ENCODE measurements at regions not wholly inside any gene's neighbourhood (a gene's known extent, or its start where the extent isn't known, plus 50 kb on each side); places are given as distances from the start of the nearest gene placed in this dataset.

DNA sequence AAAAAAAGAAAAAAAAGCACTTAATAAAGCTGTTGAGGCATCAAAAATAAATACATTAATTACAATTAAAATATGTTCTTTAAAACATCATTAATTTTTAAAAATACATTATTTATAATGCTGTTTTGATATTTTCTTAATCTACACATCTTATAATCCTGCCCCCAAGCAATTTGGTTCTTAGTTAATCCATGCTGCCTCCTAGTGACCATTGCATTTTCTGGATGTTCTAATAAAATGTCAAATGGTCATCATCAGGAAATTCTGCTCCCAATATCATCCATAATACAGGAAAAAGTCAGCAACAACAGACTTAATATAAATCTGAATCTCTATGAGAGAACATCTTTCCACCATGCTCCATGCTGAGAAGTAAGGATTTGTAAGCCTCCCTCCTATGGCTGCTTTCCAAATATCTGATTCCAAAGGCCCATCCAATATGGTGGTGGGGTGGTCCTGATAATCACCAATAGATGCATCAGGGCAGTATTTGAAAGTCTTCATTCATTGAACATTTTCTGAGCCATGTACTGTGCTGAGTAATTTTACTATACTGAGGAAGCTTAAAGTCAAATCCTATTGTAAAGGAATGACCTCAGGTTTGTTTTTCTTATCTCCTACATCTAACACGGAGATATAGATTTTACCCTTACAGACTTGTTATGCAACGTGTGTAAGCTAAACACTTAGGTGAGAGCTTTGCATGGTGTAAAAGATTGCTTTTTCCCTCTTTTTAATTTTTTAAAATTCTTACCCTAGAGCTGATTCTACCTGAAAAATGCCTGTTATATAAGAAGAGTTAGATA lies 124.7 kb upstream of the BMAL1 start:
- Histone ChIP-seq H3K14ac (ENCODE audit: insufficient read length) (no peak overlapping the region), H3K23ac (ENCODE audit: insufficient read length) (no peak overlapping the region), H4K91ac (replicated peaks; ENCODE audit: insufficient read length, low read length) (no peak overlapping the region), H2BK20ac (ENCODE audit: low read length) (no peak overlapping the region), H3K4me2 (ENCODE audit: insufficient read depth in 1 of 2, low read depth in 2 of 2, low read length in 2 of 2) (no peak overlapping the region), H4K5ac (ENCODE audit: insufficient read length, low read depth, low read length) (no peak overlapping the region), H2AFZ (ENCODE audit: low read length) (no peak overlapping the region), H3K4me1 (replicated peaks in 1 of 4; ENCODE audit: control insufficient read depth in 3 of 4, insufficient read depth in 4 of 4, low read length in 3 of 4) (no peaks in the 10 kb centered on the region), H3K36me3 (ENCODE audit: control insufficient read depth in 2 of 4, insufficient read depth in 4 of 4, low read length in 3 of 4) (no peaks in the 10 kb centered on the region), H2BK5ac (ENCODE audit: low read depth, low read length) (no peak overlapping the region), H3K18ac (ENCODE audit: extremely low read depth, low read length) (no peak overlapping the region), H4K20me1 (replicated peaks in 1 of 2; ENCODE audit: control insufficient read depth in 1 of 2, insufficient read depth in 2 of 2, low read length in 2 of 2) (no peaks in the 10 kb centered on the region), H3K23me2 (ENCODE audit: low read depth, low read length) (no peaks in the 10 kb centered on the region), H2BK12ac (ENCODE audit: low read depth, low read length) (no peak overlapping the region), H2BK120ac (replicated peaks; ENCODE audit: low read depth, low read length) (no peak overlapping the region), H3K4ac (replicated peaks; ENCODE audit: insufficient read length, low read depth, low read length) (no peak overlapping the region), H3K9ac (replicated peaks in 1 of 4; ENCODE audit: extremely low read depth in 1 of 4, low read depth in 3 of 4, low read length in 3 of 4) (no peak overlapping the region), H3K4me3 (ENCODE audit: extremely low read depth in 1 of 4, insufficient read depth in 2 of 4, low read depth in 3 of 4, low read length in 4 of 4) (no peak overlapping the region), H3K9me3 (ENCODE audit: insufficient read depth in 2 of 2, low read depth in 1 of 2, low read length in 1 of 2) (no peaks in the 10 kb centered on the region; a peak in 1 of 4 replicates), H3K79me1 (ENCODE audit: low read depth, low read length) (no peaks in the 10 kb centered on the region), H3K79me2 (ENCODE audit: control insufficient read depth in 1 of 2, insufficient read depth in 2 of 2, low read length in 2 of 2) (no peaks in the 10 kb centered on the region), H2BK15ac (ENCODE audit: low read length) (no peak overlapping the region), H2AK5ac (ENCODE audit: low read depth, low read length) (no peak overlapping the region), H3K56ac (replicated peaks; ENCODE audit: insufficient read length, low read depth, low read length) (no peak overlapping the region), H4K8ac (ENCODE audit: extremely low read depth, insufficient read depth, low read length) (no peak overlapping the region), H3K27me3 (replicated peaks in 1 of 4; ENCODE audit: control insufficient read depth in 3 of 4, extremely low read depth in 1 of 4, insufficient read depth in 3 of 4, low read length in 3 of 4) (no peaks in the 10 kb centered on the region), H3K27ac (ENCODE audit: low read depth, low read length) (no peak overlapping the region)
- CTCF ChIA-PET (ENCODE audit: partially characterized antibody): interaction anchor here (0.6 to 11.3 kb wide), 24 partner anchors 10 to 1992 kb away, joined by 3 to 158 read pairs (median 4); no protein-coding TSS in a partner anchor
- FAIRE-seq: no peak
- POLR2A ChIA-PET (ENCODE audit: partially characterized antibody): no interaction called here
- no peak for DNase-seq (ENCODE audit: low read depth in 1 of 2, low spot score in 2 of 2)
- 86% methylated on average over 2 of the region's 2 CpGs; no CpG with 5 or more reads in 1 of the 2 experiments for WGBS, 2 experiments (ENCODE audit: extremely low coverage in 1 of 2, insufficient coverage in 1 of 2, insufficient read length in 1 of 2, insufficient replicate concordance in 2 of 2, low coverage in 1 of 2, low lambda C conversion rate in 2 of 2, missing lambda C conversion rate in 1 of 2)
- no peak for TF ChIP-seq CHD1 (IDR thresholded peaks at IDR 0.05; ENCODE audit: low read depth, low read length)
- peak; percentile 64 to 68 for TF ChIP-seq RAD21 (IDR thresholded peaks at IDR 0.05 in 1 of 2, conservative IDR thresholded peaks at IDR 0.05 in 1 of 2; ENCODE audit: low read depth in 2 of 2, low read length in 2 of 2)
- TF ChIP-seq NANOG (IDR thresholded peaks at IDR 0.05; ENCODE audit: insufficient read depth, low read depth, low read length, poor library complexity, severe bottlenecking): no peak
- no peak for TF ChIP-seq ASH2L (IDR thresholded peaks at IDR 0.05; ENCODE audit: low read length)
- no peak for TF ChIP-seq TEAD4 (IDR thresholded peaks at IDR 0.05; ENCODE audit: low read depth, low read length)
- TF ChIP-seq, protein P1, sequence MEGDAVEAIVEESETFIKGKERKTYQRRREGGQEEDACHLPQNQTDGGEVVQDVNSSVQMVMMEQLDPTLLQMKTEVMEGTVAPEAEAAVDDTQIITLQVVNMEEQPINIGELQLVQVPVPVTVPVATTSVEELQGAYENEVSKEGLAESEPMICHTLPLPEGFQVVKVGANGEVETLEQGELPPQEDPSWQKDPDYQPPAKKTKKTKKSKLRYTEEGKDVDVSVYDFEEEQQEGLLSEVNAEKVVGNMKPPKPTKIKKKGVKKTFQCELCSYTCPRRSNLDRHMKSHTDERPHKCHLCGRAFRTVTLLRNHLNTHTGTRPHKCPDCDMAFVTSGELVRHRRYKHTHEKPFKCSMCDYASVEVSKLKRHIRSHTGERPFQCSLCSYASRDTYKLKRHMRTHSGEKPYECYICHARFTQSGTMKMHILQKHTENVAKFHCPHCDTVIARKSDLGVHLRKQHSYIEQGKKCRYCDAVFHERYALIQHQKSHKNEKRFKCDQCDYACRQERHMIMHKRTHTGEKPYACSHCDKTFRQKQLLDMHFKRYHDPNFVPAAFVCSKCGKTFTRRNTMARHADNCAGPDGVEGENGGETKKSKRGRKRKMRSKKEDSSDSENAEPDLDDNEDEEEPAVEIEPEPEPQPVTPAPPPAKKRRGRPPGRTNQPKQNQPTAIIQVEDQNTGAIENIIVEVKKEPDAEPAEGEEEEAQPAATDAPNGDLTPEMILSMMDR (IDR thresholded peaks at IDR 0.05; ENCODE audit: control extremely low read depth in 1 of 3, insufficient read depth in 1 of 3, low read depth in 1 of 3, low read length in 3 of 3): peak in 2 of 3 experiments; percentile 37 to 45; a peak in 2 of 4 replicates
- no peak for TF ChIP-seq TAF1 (IDR thresholded peaks at IDR 0.05; ENCODE audit: low read depth, low read length)
- TF ChIP-seq RBBP5 (IDR thresholded peaks at IDR 0.05; ENCODE audit: borderline replicate concordance, low read depth, low read length): no peak
- TF ChIP-seq POLR2A (IDR thresholded peaks at IDR 0.05; ENCODE audit: control extremely low read depth in 1 of 2, low read depth in 2 of 2, low read length in 2 of 2): no peak
